ENCODE measurements at regions not wholly inside any gene's neighbourhood (a gene's known extent, or its start where the extent isn't known, plus 50 kb on each side); places are given as distances from the start of the nearest gene placed in this dataset.

DNA sequence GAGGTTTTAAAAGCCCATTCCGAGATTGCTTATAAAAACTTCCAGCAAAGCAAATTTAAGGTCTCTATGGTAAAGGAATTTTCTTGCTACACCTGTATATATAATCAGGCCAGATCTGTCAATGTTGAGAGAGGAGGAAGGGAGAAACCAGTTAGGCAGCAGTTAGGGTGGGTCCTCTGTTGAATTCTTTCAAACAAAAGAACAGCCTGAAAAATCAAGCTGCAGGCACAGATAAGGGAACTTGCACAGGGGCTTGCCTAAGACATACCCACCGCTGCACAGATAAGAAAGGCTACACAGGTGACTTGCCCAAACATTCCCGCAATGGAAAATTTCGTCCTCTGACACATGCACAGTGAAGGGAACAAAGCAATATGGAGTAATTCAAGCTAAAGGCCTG, 59.8 kb upstream of the IMMP2L start:
- no peak overlapping the region for H3K4me3 ChIP-seq (ENCODE audit: low read depth, low read length, poor library complexity, severe bottlenecking)
- ChIA-PET CTCF (no interaction called here), POLR2A (ENCODE audit: low non-redundant PET) (no interaction called here)
- no peak for DNase-seq (ENCODE audit: low spot score)
- H3K27me3 ChIP-seq (replicated peaks; ENCODE audit: insufficient read depth, low read depth, low read length, poor library complexity): no peaks in the 10 kb centered on the region
- no peak overlapping the region for H3K27ac ChIP-seq (ENCODE audit: low read depth, low read length, poor library complexity, severe bottlenecking)
- H3K36me3 ChIP-seq (ENCODE audit: insufficient read depth, low read length, poor library complexity, severe bottlenecking): no peaks in the 10 kb centered on the region
- no peaks in the 10 kb centered on the region for H3K4me1 ChIP-seq (ENCODE audit: insufficient read depth, low read length, poor library complexity, severe bottlenecking)
- intact Hi-C loops (cut with micrococcal nuclease; ENCODE audit: unreplicated experiment): no loop called here
- no TSS peak for BruUV-seq (replicated peaks)
- TF ChIP-seq CTCF (conservative IDR thresholded peaks at IDR 0.05; ENCODE audit: low read depth, low read length): no peak
- no peaks in the 10 kb centered on the region for H3K9me3 ChIP-seq (ENCODE audit: low read depth, low read length, poor library complexity, severe bottlenecking)
